ENCODE measurements at regions not wholly inside any gene's neighbourhood (a gene's known extent, or its start where the extent isn't known, plus 50 kb on each side); places are given as distances from the start of the nearest gene placed in this dataset.

DNA sequence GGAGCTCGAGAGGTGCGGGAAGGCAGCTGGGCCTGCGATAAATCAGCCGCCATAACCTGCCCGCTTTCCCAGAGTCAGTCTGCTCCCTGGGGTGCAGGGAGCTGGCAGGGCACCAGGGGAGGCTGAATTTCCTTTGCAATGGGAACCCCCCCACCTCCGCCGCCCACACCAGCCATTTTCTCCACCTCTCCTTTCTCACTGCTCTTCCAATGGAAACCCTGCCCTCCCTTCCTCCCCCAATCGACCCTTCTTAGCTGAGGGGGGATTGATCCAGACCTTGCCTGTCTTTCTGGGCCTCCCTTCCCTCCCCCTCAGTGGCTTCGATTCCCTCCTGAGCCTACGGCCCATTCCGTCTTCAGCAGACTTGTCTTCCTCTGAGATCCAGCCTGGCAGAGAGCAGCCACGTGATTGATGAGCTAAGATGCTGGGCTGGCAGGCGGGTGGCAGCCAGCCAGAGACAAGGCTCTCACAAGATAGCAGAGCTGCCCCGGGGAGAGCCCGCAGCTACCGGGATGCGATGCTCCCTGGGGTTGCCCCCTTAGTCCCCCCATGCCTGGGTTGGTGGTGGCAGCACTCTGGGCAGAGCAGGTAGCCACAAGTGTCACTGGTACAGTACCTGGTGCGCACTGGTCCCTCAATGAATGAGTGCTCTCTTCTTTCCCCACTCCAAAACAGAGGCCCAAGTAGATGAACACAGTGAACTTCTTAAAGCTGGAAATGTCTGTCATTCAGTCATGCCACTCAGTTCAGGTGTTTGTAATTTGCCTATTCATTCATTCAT is 53.7 kb upstream of the FABP6 start:
- DNase-seq (ENCODE audit: low spot score) (no peak), ATAC-seq (ENCODE audit: low FRiP score) (peak; percentile 83)
- TF ChIP-seq, protein P1, sequence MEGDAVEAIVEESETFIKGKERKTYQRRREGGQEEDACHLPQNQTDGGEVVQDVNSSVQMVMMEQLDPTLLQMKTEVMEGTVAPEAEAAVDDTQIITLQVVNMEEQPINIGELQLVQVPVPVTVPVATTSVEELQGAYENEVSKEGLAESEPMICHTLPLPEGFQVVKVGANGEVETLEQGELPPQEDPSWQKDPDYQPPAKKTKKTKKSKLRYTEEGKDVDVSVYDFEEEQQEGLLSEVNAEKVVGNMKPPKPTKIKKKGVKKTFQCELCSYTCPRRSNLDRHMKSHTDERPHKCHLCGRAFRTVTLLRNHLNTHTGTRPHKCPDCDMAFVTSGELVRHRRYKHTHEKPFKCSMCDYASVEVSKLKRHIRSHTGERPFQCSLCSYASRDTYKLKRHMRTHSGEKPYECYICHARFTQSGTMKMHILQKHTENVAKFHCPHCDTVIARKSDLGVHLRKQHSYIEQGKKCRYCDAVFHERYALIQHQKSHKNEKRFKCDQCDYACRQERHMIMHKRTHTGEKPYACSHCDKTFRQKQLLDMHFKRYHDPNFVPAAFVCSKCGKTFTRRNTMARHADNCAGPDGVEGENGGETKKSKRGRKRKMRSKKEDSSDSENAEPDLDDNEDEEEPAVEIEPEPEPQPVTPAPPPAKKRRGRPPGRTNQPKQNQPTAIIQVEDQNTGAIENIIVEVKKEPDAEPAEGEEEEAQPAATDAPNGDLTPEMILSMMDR (IDR thresholded peaks at IDR 0.05), result no peak

DNA sequence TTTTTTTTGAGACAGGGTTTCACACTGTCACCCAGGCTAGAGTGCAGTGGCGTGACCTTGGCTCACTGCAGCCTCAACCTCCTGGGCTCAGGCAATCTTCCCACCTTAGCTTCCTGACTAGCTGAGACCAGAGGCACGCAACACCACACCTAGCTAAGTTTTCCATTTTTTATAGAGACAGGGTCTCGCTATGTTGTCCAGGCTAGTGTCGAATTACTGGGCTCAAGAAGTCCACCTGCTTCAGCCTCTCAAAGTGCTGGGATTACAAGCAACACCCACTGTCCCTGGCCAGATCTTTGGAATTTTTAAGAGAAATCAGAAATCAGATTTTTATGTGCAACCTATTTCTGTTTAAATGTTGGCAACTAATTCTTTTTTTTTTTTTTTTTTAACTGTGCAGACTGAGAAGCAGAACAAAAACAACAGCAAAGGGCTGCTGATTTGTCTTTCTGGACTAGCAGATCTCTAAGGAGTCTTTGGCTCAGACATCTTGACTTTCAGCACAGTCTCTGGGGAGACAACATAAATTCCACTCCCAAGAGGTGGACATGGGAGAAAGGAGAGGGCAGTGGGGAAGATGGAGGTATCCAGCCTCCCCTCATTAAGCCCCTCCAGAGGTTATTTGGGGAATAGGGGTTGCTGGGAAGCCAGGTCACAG is 54.4 kb upstream of the FABP6 start:
- DNase-seq (ENCODE audit: low spot score) (no peak), ATAC-seq (ENCODE audit: low FRiP score) (no peak)
- TF ChIP-seq, protein P1 (IDR thresholded peaks at IDR 0.05), result no peak

DNA sequence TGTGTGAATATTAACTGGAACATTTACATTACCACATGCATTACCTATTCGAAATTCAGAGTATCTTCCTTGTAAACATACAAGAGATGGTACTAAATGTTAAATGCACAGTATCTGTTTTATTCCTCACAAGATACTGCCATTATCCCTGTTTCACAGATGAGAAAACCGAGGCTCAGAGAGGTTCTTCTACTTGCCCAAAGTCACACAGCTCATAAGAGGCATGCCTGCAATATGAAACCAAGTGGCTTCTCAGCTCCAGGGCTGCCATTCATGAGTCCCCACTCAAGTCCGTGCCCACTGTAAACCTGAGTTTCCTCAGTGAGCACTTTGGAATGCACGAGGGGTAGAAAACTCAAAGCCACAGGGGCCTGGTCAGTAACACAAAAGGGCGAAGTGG is 55.0 kb upstream of the FABP6 start:
- TF ChIP-seq, protein P1 (IDR thresholded peaks at IDR 0.05), result no peak
- DNase-seq (ENCODE audit: low spot score) (no peak), ATAC-seq (ENCODE audit: low FRiP score) (no peak)

DNA sequence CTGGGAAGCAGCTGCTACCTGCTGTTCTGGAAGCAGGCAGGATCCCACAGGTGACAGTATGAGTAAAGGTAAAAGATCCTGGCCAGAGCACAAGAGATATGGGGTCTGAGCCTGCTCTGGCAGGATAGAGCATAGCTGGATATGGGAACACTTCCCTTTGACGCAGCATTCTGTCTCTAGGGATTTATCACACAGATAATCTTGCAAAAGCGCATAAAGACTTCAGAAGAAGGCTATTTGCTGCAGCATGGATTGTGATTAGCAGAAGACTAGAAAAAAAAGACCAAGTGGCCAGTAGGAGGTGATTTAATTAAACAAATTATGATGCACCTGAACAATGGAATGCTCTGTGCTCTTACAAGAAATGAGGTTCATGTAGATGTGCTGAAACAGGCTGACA is 52.4 kb upstream of the PWWP2A start:
- DNase-seq (ENCODE audit: low spot score), result no peak

DNA sequence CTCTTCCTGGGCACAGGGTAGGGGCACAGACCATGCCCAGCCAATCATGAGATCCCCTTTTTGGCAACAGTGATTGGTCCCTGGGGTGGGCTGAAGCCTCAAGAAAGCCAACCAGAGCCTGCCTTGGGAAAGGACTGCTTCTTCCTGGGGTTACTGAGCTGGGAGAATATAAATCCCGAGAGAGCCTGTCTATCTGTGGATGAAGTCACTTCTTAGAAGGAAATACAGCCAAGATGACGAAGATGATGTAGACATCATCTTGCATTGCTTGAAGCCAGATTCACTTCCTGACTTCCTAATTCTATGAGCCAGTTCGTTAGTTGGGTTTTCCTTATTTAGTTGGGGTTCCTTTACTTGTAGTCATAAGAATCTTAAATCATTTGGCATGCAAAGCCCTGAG is 50.1 kb upstream of the PWWP2A start:
- no peak for DNase-seq (ENCODE audit: low spot score)
- TF ChIP-seq, protein P1 (IDR thresholded peaks at IDR 0.05), result no peak
- no peak for ATAC-seq (ENCODE audit: low FRiP score)

More for the DNA sequence above, 52.4 kb upstream of the PWWP2A start:
- ATAC-seq (ENCODE audit: low FRiP score), result no peak
- TF ChIP-seq, protein P1 (IDR thresholded peaks at IDR 0.05), result no peak

Measured in omental fat pad (tissue), 3 donors.